GM21447 (cell line): ENCODE measurements at regions not wholly inside any gene's neighbourhood (a gene's known extent, or its start where the extent isn't known, plus 50 kb on each side); places are given as distances from the start of the nearest gene placed in this dataset.
"Not testable (repeated sequence)": the region's sequence is repeated elsewhere in the genome, so short reads cannot be mapped to it uniquely, and the experiment has no call there.

Experiments
- ATAC-seq: cut with Tn5 transposase; IDR thresholded peaks from one replicate; pipeline ENCODE4 v1.9.1; 2021; ENCODE audit not compliant: unreplicated experiment

DNA sequence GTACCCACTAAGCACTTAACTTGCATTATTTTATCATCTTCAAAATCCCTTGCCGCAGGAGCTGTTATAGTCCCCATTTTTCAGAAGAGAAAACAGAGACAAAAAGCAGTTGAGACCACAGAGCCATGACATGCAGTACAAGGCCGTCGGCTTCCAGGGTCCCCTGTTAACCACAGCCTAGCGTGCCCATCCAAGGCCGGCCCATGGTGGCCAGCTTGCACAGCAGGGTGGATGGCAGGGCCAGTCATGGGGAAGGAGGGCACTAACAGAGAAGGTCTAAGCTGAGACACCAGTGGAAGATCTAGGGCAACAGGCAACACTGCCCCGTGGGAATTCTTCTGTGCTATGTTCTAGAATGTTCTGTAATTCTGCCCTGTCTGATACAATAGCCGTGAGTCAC is 192.6 kb upstream of the ID2 start:
- no peak for ATAC-seq

DNA sequence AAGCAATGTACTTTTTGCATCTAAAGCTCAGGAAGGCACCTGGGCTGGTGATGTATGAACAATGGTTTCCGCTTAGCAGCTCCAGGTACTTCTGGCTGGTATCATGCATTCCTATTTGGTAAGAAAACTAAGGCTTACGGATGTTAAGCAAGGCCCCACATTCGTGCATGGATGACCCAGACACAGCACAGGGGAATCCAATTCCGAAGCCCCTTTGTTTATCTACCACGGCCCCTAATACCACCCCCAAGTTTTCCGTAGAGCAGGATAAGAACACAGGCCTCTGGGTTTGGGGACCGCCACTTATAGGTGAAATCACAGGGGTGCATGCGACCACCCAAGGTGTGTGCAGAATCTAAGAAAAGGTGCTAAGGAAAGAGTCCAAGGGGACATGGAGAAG is 192.1 kb upstream of the ID2 start:
- ATAC-seq: no peak

DNA sequence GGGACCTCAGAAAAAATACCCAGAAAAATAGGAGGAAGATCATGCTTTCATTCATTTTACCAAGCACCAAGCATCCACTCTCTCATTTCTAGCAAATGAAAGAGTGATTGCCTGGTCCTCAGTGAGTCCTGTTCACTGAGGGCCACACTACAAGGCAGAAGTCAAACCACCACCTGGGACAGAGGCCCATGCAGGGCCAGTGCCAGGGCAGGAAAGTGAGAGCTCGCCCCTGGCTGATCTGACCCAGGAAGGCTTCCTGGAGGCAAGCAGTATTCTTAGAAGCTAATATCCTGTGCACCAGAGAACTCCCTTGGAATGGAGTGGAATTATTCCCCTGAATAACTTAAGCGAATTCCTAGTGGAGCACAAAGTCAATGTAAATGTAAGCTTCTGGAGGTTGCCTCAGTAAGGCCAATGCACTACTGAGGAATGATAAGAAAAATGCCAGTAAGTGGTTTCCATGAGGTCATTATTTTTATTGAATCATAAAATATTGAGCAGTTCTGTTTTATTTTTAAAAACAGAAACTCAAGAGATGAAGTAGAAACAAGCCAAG is 191.6 kb upstream of the ID2 start:
- ATAC-seq: no peak

DNA sequence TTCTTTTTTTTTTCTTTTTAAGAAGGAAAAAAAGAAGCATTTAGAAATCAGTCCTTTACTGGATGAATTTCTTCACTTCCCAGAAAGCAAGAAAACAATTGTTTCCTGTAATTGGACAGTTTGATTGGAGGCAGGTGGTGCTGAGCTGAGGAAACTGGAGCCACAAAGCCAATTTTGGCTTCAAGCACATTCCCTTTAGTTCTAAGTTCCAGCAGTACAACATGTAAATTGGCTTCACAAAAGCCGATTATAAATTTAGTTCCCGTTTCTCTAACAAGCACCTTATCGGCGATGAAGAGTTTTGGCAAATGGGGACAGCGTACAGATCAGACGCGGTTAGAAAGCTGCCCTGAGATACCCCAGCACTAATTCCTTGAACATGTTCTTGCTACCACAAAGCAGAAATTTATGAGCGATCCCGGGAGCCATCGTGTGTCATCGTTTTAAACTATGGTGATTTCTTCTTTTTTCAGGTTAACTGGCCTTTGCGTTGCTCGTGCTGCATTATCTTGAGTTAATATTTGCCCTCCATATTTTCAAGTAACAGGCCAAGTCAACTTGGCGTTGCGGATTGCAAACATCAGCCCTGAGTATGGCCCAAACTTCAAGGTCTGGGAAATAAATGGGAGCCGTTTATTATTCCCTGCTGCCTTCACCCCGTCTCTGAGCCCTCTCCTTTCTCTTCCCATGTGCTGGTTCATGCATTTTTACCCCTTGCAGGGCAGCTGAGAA is 190.4 kb upstream of the ID2 start:
- no peak for ATAC-seq

DNA sequence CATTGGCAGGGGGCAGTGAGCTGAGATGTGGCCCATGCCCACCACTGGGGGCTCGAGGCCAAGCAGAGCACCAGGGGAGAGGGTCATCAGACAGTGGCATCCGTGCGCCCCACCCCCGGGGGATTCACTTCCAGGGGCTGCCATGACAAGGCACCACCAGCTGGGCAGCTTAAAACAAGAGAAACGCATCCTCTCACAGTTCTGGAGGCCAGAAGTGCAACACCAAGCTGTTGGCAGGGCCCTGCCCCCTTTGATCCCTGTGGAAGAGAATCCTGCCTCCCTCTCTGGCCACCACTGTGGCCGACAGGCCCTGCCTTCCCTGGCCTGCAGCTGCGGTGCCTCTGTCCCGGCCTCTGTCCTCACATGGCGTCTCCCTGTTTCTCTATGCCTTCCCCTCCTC is 187.7 kb upstream of the ID2 start:
- no peak for ATAC-seq

DNA sequence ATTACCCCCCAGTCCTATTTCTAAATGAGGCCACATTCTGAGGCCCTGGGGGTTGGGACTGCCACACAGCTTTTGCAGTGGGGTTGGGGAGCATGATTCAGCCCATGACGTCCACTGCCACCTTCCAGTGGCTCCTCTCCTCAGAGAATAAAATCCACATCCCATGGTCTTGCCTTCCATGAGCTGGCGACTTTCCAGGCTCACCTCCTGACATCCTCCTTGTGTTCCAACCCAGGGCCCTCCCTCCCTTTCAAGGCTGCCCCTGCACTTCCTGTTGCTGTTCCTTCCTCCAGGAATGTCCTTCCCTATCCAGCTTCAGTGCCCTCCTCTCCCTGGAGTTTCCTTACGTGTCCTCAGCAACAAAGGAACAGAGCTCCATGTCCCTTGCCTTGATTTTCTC is 187.3 kb upstream of the ID2 start:
- no peak for ATAC-seq

DNA sequence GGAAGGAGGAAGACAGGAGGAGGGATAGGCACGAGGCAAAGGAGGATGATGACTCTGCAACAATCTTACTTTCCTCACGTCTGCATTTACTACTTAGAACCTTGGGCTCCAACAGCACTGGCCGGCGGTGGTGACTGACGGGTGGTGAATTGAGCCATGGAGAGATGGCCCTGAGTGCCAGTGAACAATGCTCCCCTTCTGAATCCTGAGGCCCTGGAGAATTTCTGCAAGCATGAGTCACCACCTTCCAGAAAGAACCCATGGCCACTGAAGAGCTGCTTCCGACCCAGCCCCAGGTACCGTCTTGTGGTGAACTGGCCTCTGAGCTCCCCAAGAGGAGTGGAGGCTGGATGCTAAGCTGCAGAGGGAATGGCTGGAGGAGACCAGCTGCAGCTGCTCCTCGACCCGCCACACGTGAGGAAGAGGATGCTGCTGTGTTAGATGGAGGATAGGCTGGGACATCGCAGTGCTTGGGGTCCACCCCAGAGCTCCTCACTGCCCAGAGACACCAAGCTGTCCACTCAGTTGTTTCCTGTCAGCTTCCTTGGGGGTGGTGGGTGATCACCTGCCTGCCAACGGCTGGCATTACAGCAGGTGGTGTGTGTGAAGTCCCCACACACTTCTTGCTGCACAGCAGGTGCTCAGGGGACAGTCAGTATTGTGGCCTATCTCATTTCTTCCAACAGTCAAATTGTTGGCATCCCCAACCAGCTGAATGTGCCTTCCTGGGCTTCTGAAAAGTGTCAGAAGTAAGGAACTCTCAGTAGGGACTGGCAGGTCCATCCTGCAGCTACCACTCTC is 186.5 kb upstream of the ID2 start:
- ATAC-seq: no peak

DNA sequence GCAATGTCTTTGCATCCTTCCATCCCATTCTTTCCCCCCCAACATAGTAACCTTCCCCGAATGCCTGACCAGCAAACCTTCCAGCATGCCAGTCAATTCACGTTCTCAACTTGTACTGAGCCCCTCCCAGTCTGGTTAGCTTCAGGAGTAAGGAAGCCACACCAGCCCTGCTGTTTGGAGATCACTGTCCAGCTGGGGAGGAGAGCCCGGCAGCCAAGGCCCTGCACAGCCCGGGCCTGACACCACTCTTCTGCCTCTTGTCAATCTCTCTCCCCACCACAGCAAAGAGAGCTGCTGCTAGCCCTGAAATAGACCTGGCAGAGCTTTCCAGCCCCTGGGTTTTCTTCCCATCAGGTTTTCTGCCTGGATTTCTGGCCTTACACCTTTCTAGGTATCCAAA is 185.8 kb upstream of the ID2 start:
- no peak for ATAC-seq

DNA sequence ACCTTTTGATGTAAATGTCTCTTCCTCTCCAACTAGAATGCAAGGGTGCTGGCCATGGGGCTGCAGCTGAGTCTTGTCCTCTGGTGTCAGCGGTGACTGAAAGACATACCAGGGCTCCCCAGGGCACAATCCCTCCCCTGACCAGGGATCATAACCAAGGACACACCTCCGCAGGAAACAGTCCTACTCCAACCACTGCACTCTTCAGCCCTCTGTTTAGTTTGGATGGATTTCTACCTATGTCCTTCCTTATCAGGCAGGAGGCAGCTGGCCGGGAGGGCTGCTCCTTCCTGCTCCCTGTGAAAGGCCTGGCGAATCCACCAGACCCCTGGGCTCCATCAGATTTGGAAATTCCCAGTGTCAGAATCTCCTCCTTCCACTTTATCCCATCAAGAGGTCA is 185.2 kb upstream of the ID2 start:
- ATAC-seq: no peak

DNA sequence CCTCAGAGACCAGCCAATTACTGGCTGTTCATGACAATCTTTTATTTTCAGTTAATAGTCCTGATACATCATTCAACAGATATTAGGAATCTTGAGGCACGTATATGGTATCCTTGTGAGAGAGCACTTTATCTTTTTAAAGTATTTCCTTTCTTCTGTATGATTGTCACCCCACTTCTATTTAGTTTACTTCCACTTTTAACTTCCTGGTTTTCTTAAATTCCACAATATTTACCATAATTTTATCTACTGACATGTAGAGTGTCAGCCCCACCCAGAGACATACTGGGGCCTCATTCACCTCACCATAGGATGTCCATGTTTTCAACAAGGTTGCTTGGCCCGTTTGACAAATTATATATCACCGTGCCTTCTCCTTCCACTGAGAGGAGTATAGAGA is 182.9 kb upstream of the ID2 start:
- no peak for ATAC-seq

DNA sequence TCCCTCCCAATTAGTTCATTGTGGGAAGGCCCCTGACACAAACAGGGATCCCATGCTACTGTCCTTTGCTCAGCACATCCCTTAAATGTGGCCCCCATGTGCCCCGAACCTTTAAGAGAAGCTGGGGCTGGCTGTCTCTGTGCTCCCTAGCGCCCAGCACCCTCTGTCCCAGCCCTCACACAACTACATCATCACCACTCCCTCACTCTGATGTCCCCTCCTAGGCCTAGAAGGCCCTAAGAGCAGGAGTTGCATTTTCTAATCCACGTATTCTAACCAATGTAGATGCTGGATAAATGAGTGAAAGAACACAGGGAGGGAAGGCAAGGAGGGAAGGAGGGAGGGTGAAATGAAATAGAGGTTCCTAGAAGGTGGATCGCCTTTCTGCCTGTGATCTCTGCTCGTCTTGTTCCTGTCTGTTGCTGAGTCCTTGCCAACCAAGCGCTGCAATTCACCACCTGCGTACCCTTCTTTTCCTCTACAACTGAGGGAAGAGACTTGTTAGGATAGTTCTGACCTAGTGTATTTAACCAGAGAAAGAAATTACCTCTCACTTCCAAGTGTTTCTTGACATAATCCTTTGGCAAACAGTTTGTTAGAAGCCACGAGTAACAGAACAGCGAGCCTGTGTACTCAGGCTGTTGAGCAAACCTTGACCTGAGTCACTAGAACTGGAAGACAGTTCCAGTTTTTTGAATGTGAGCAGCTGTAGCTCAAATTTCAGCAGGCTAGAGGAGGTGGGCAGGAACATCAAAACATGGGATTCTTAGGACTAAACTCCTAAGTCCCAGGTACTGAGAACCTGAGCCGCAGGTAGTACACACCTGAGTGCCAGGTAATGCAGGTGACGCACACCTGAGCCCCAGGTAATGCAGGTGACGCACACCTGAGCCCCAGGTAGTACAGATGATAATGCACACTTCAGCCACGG is 181.5 kb upstream of the ID2 start:
- ATAC-seq: no peak

DNA sequence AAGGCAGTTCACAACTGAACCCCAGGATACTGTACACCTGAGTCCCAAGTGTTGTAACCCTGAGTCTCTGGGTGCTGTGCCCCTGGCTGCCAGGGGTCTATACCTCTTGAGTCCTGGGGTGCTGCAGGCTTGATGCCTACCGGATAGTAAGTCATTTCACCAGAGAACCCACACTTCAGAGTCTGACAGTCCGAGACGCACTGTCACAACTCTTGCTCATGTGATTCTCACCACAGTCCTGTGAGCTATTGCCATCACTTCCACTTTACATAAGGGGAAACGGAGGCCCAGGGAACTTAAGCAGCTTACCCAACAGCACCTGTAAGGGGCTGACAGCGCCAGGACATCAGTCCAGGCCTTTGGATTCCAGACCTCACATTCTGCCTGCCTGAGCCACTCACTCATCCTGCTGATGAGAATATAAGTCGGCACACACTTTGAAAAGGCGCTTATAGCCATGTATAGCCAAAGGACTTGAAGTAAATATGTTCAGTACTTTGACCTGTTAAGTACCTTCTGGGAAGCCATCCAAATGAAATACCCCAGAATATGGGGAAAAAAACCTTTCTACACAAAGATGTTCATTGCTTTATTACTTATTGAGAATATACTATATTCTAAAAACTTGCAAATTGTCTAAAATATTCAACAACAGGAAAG is 180.7 kb upstream of the ID2 start:
- no peak for ATAC-seq

DNA sequence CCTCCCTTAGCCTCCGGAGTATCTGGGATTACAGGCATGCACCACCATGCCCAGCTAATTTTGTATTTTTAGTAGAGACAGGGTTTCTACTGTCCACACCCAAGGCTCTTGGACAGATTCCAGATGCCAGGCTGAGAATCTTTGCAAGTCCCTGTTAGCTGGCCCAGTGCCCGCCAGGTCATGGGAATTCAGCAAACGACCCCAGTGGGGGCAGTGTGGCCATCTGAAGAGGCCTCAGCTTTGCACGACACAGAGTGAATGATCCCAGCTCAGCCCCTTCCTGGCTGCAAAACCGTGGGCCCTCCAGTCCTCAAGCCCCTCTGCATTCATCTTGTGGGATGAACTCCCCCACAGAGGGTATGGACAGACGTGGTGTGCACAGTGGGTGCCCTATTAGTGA is 179.5 kb upstream of the ID2 start:
- ATAC-seq: no peak

DNA sequence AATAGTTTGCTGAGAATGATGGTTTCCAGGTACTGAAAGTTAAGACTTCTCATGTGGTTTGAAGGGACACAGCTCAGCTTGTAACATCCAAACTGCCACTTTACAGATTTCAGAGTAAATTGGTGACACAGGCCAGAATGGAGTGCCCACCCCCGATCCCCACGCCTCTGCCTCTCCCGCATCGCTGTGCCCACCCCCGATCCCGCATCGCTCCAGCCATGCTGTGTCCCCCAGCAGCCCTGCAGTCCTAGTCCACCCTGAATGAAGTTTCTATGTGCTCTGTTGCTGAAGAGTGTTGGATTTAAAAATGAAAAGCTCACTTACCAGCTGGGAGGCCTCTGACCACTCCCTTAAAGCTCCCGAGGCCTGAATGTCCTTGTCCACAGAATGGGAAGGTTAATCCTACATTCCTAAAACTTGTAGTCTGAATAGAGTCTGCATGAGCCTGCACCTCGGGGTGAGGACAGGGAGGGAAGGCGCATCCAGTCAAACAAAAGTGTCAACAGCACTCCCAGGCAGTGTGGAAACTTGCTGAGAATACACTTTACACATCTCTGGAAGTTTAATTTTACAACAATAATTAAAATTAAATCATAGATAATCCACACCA is 176.4 kb upstream of the ID2 start:
- ATAC-seq: no peak

DNA sequence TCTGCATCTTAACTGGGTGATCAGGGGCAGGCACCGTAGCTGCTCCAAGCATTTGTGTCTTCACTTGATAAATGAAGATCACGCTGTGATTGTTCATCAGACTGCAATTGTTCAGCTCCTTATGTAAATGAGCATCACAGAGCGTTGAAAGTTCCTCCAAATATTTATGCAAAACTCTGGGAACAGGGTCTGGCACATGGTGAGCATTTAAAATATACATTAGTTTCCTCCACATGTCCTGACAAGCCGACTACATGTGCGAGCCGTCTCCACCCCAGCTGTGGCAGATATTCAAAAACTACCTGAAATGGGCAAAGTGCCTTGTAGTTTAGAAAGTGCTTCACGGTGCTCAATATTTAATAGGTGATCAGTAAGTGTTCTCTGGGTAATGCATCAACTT is 175.1 kb upstream of the ID2 start:
- no peak for ATAC-seq

DNA sequence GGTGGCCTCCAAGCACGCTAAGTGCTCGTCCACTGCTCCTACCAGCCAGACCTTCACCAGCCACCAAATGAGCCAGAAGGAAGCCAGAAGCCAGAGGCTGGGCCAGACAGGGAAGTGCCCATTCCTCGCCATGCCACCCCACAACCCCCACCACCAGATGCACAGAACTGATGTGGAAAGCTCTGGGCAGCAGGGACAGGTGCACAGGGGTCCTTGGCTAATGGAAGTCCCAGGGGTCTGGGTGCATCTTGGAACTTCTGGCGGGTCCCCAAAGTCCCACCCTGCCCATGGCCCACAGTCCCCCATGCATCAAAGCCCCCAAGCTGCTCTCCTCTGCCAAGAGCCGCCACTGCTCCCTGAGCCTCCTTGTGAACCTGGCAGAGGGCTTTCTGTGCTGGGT is 173.1 kb upstream of the ID2 start:
- no peak for ATAC-seq

DNA sequence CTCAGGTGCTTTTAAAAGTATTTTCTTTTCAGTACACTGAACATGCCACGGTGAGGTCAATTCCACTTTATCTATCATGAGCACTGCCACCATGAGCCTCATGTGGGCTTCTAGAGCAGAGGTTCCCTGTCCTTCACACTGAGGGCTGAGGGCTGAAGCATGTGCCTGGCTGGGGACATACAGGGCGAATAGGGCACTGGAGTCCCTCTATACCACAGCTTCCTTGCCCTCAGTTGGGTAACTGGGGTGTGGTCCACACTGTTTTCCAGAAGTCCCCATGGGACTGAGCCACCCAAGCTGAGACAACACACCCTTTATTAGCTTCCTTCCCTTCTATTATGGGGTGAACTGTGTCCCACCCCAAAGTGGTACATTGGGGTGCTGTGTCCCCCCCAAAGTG is 172.2 kb upstream of the ID2 start:
- no peak for ATAC-seq

DNA sequence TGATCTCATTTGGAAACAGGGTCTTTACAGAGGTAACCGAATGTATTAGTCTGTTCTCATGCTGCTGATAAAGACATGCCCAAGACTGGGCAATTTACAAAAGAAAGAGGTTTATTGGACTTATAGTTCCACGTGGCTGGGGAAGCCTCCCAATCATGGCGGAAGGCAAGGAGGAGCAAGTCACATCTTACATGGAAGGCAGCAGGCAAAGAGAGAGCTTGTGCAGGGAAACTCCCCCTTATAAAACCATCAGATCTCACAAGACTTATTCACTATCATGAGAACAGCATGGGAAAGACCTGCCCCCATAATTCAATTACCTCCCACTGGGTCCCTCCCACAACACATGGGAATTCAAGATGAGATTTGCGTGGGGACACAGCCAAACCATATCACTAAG is 171.8 kb upstream of the ID2 start:
- not testable (repeated sequence) for ATAC-seq

DNA sequence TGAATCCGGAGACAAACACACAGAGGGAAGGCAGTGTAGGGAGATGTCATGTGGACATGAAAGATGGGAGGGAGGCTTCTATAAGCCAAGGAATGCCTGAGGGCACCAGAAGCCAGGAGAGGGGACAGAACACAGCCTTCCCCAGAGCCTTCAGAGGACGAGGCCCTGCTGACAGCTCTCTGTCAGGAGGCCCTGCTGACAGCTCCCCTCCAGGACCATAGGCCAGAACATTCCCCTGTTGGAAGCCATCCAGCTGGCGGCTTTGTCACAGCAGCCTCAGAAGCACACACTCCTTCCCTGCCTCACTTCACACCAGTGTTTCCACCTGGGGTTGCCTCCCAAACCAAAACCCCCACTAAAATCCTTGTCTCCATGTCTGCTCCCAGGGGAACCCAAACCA is 171.3 kb upstream of the ID2 start:
- no peak for ATAC-seq

DNA sequence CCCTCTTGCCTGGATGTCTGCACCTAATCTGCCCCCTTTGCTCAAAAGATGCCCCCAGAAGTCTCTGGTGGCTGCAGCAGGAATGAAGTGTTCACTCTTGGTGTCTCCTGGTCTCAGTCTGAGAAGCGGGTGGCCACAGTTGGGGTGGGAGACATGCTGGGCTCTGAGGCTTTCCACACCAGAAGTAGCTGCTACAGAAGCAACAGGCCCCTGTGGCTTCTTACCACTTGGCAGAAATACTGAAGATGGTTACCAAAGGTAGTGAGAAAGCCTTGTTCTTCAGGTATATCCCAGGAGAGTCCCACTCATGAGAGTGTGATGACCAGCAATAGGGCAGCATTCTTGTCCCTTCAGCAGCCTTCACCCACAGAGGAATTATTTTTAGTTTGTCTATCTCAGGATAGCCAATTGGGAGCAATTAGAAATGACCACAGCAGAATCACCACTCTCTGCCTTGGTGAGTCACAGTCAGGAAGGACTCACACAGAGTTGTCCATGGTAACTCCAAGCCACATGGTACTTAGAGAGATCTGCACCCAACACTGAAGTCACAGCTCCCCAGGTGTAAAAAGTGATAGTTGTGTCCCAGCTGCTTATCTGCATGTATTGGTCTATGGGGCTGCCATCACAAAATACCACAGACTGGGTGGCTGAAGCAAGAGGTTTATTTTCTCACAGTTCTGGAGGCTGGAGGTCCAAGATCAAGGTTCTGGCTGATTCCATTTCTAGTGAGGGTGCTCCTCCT is 169.8 kb upstream of the ID2 start:
- no peak for ATAC-seq
